Lower leg skin (tissue), 4 donors: ENCODE measurements at regions not wholly inside any gene's neighbourhood (a gene's known extent, or its start where the extent isn't known, plus 50 kb on each side); places are given as distances from the start of the nearest gene placed in this dataset.

Source experiments
- DNase-seq, 2 donors: peaks; one replicate each; pipeline ENCODE4 v3.0.0-alpha.2; 2019; ENCODE audit warnings: low spot score in 2 of 2
- H3K4me3 ChIP-seq: fragments of 200-600 bp; sonication (generic); 2 replicates; pipeline ENCODE4 v1.5.1; 2017; ENCODE audit warnings: mild to moderate bottlenecking, low read depth; ENCODE audit not compliant: poor library complexity, severe bottlenecking
- POLR2A ChIP-seq, 2 donors: fragments of 450-650 bp; IDR thresholded peaks; one replicate each; pipeline ENCODE4 v1.6.1; 2016 to 2017; ENCODE audit warnings: antibody characterized with exemption in 2 of 2, mild to moderate bottlenecking in 1 of 2, moderate library complexity in 1 of 2
- WGBS, 2 donors: methylation state at CpG; one replicate each; pipeline ENCODE4 v1.1.5; 2018; 5-methylcytosine and 5-hydroxymethylcytosine counted together
- intact Hi-C: fragments of 100-400 bp; cut with DNase I; formaldehyde crosslinking; loops from one replicate; pipeline ENCODE4 v1.15.0; 2023; ENCODE audit warnings: low total_unique reads
- TF ChIP-seq, protein P1 (sequence below), 3 donors: fragments of 450-650 bp; IDR thresholded peaks; one replicate each; pipeline ENCODE4 v1.5.1; 2016; ENCODE audit warnings: antibody characterized with exemption in 3 of 3, mild to moderate bottlenecking in 3 of 3, moderate library complexity in 2 of 3

DNA sequence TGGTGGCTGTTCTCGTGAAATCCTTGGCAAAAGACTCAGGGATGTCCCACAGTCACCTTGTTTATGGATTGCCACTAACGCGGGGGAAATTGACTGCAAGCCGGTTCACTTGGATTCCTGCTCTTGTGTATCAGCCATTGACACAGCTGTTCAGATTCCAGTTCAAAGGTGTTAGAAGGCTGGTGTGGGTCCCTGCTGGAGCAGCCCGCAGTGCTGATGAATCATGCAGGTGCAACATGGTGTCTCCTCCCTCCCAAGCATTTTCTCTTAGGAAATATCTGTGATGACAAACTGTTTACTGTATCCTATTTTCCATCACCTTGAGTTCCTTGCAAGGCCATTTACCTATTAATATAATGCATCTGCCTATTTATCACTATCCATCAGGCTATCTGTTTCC, 170.1 kb downstream of the GATA3 start:
- no peak overlapping the region for H3K4me3 ChIP-seq
- intact Hi-C loops, result no loop called here
- DNase-seq, result no peak
- WGBS, 2 donors, result 63 to 71% methylated on average over 5 of the region's 5 CpGs
- TF ChIP-seq, protein P1, sequence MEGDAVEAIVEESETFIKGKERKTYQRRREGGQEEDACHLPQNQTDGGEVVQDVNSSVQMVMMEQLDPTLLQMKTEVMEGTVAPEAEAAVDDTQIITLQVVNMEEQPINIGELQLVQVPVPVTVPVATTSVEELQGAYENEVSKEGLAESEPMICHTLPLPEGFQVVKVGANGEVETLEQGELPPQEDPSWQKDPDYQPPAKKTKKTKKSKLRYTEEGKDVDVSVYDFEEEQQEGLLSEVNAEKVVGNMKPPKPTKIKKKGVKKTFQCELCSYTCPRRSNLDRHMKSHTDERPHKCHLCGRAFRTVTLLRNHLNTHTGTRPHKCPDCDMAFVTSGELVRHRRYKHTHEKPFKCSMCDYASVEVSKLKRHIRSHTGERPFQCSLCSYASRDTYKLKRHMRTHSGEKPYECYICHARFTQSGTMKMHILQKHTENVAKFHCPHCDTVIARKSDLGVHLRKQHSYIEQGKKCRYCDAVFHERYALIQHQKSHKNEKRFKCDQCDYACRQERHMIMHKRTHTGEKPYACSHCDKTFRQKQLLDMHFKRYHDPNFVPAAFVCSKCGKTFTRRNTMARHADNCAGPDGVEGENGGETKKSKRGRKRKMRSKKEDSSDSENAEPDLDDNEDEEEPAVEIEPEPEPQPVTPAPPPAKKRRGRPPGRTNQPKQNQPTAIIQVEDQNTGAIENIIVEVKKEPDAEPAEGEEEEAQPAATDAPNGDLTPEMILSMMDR (IDR thresholded peaks at IDR 0.05), result no peak
- no peak for TF ChIP-seq POLR2A (IDR thresholded peaks at IDR 0.05)

DNA sequence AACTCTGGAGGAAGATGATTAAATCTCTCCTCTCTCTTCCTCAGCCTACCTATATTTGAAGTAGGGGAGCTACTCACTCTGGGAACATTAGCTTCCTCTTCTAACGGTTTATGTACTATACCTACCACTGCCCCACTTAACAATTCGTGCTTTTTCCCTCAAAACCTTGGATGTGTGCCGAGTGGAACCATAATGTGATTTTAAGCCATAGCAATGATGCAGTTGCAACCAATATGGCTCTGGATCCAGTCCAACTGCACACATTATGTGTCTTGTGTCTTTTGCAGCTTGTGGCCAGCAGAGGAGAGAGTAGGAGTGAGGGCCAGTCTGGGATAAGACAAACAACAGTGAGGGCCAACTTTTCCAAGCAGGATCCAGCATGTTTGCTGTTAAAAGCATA, 170.7 kb downstream of the GATA3 start:
- no peak for DNase-seq
- no peak for TF ChIP-seq POLR2A (IDR thresholded peaks at IDR 0.05)
- TF ChIP-seq, protein P1 (IDR thresholded peaks at IDR 0.05), result no peak
- no peak overlapping the region for H3K4me3 ChIP-seq
- WGBS, 2 donors, result 16 to 24% methylated on average over 3 of the region's 3 CpGs
- intact Hi-C loops, result no loop called here

DNA sequence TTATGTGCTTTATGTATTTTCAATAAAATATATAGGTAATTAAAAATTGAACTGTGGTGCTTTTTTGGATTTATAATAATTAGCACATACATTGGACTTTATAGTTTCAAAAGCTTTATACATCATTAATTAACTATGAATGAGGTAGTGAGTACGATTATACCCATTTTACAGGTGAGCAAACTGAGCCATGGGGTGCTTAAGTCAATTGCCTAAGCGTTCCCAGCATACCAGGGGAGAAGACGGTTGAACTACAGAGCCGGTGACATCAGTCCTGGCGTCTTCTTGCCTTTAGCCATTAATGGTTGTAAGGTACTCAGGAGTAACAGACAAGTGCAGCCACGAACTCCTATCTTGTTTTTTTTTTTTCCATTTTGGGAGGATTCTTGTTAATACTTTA, 172.8 kb downstream of the GATA3 start:
- intact Hi-C loops, result no loop called here
- no peak for DNase-seq
- no peak overlapping the region for H3K4me3 ChIP-seq
- no peak for TF ChIP-seq POLR2A (IDR thresholded peaks at IDR 0.05)
- TF ChIP-seq, protein P1 (IDR thresholded peaks at IDR 0.05), result no peak
- 85 to 91% methylated on average over 6 of the region's 6 CpGs for WGBS, 2 donors

DNA sequence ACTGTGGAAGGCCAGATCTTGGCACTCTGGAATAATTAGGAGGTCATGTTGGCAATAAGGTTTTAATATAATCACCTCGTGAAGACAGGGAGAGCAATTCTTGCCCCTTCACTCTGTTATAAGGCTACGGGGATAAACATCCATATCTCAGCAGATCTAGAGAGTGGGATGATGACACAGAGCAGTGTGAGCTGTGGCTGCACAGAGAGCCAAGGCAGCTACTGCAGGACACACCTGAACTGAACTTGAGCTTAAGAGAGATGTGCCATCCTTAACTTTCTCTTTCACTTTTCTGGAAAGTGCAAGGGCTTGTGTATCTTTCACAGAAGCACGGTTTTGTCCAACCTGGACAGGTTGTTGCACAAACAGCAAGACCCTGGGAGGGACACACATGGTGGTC, 174.7 kb downstream of the GATA3 start:
- intact Hi-C loops, result no loop called here
- WGBS, 2 donors, result 54 to 61% methylated on average over 3 of the region's 3 CpGs
- no peak overlapping the region for H3K4me3 ChIP-seq
- no peak for TF ChIP-seq POLR2A (IDR thresholded peaks at IDR 0.05)
- no peak for DNase-seq

DNA sequence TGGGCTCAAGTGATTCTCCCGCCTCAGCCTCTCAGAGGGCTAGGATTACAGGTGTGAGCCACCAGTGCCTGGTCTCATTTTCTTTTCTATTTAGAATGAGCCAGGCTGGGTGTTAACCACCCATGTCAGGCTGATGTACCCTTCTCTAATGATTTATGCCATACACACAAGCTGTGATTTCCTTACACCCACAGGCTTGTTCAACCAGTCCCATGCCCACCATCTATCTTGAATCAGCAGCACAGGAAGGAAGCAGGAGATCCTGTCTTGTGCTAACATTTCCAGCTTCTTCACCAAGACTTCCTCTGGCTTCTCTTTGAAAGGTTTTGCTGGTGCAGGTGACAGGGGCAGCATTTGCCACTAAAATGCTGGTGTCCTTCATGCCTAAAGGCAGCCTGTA, 176.4 kb downstream of the GATA3 start:
- TF ChIP-seq, protein P1 (IDR thresholded peaks at IDR 0.05), result no peak
- TF ChIP-seq POLR2A (IDR thresholded peaks at IDR 0.05), result no peak
- DNase-seq, result no peak
- H3K4me3 ChIP-seq, result no peak overlapping the region
- 81 to 86% methylated on average over 1 of the region's 1 CpG for WGBS, 2 donors
- intact Hi-C loops, result no loop called here

DNA sequence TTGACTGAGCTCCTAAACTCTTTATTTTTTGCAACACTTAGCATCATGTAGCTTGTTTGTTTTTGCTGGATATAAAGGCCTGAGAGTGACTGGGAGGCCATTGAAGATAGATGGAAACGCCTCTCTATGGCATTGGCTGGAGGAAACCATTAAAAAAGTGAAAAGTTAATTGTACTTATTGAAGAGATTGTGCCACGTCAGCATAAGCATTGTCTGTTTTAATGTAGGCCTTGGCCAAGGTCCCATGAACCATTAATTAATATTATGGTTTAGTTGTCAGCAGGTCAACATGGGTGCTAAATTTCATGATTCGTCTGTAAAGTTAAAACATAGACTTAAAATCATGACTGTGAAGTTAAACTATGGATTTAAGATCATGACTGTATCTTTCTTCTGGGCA, 178.6 kb downstream of the GATA3 start:
- WGBS, 2 donors, result 49 to 54% methylated on average over 3 of the region's 3 CpGs
- no peak overlapping the region for H3K4me3 ChIP-seq
- intact Hi-C loops, result no loop called here
- no peak for DNase-seq
- TF ChIP-seq, protein P1 (IDR thresholded peaks at IDR 0.05), result no peak
- no peak for TF ChIP-seq POLR2A (IDR thresholded peaks at IDR 0.05)
